SK-N-MC (cell line): ENCODE measurements at regions not wholly inside any gene's neighbourhood (a gene's known extent, or its start where the extent isn't known, plus 50 kb on each side); places are given as distances from the start of the nearest gene placed in this dataset.

Experiments used
- EZH2 ChIP-seq: fragments of 200-600 bp; sonication (generic); IDR thresholded peaks from one replicate; pipeline ENCODE4 v1.6.1; 2017; ENCODE audit warnings: antibody characterized with exemption
- FOXP2 ChIP-seq: optimal IDR thresholded peaks from 2 replicates; pipeline ENCODE3; 2011; ENCODE audit warnings: mild to moderate bottlenecking, moderate library complexity; ENCODE audit not compliant: insufficient read depth; ENCODE audit errors: extremely low read length, control extremely low read depth
- POLR2AphosphoS5 ChIP-seq: IDR thresholded peaks from 2 replicates; pipeline ENCODE4 v1.6.1; 2012; ENCODE audit warnings: mild to moderate bottlenecking, low read depth, low read length, borderline replicate concordance

DNA sequence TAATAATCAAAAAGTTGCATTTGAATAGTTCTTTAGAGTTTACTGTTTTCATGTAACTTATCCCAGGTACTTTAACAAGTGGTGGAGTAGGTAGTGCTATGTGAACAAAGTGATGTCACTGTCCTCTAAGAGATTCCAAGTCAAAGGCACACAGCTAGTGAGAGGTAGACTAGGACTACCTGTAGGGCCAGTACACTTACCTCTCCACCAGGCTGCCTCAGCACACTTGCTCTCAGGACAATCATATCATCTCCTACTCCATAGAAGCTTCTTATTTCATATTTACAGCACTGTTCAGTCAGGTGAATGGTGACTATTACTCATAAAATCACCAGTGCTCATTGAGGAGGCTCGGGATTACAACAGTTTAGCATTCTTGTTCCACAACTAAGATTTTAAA lies 173.0 kb upstream of the EMCN start:
- TF ChIP-seq POLR2AphosphoS5: no peak
- no peak for TF ChIP-seq EZH2
- TF ChIP-seq FOXP2: no peak
